H1 (cell line): ENCODE measurements at regions not wholly inside any gene's neighbourhood (a gene's known extent, or its start where the extent isn't known, plus 50 kb on each side); places are given as distances from the start of the nearest gene placed in this dataset.

ENCODE experiments used
- CTCF ChIA-PET: fragments of 300-600 bp; sonication (Branson Sonifier 250); formaldehyde crosslinking; loops from one replicate; lab custom pipeline; 2021; ENCODE audit not compliant: partially characterized antibody; lab: Charles Lee
- POLR2A ChIA-PET: fragments of 300-600 bp; sonication (Branson Sonifier 250); formaldehyde crosslinking; loops from one replicate; lab custom pipeline; 2021; ENCODE audit warnings: inconsistent platforms; ENCODE audit not compliant: partially characterized antibody; lab: Charles Lee
- DNase-seq, 2 experiments: peaks; one replicate each; pipeline versions ENCODE4 v3.0.0 to v3.0.0-alpha.2; 2010 to 2022; ENCODE audit warnings: low spot score in 2 of 2, low read depth in 1 of 2, mixed read lengths in 1 of 2
- FAIRE-seq: peaks from 2 replicates; lab custom pipeline; 2011; peaks lifted over from hg19 to GRCh38; lab: Jason Lieb, UNC
- H2AFZ ChIP-seq: 2 replicates; pipeline ENCODE4 v1.8.1; 2012; ENCODE audit warnings: low read length, inconsistent platforms
- H2AK5ac ChIP-seq: 2 replicates; pipeline ENCODE4 v1.6.1; 2013; ENCODE audit warnings: low read depth, low read length
- H2BK120ac ChIP-seq: replicated peaks from 2 replicates; pipeline ENCODE3; 2013; ENCODE audit warnings: low read depth, low read length, inconsistent platforms
- H2BK12ac ChIP-seq: 2 replicates; pipeline ENCODE4 v1.6.1; 2013; ENCODE audit warnings: low read depth, low read length
- H2BK15ac ChIP-seq: 2 replicates; pipeline ENCODE4 v1.6.1; 2013; ENCODE audit warnings: low read length
- H2BK20ac ChIP-seq: 2 replicates; pipeline ENCODE4 v1.6.1; 2013; ENCODE audit warnings: low read length
- H2BK5ac ChIP-seq: 2 replicates; pipeline ENCODE4 v1.6.1; 2013; ENCODE audit warnings: low read depth, low read length
- H3K14ac ChIP-seq: 2 replicates; pipeline ENCODE4 v1.6.1; 2013; ENCODE audit warnings: inconsistent platforms; ENCODE audit not compliant: insufficient read length
- H3K18ac ChIP-seq: 2 replicates; pipeline ENCODE4 v1.6.1; 2013; ENCODE audit warnings: low read length; ENCODE audit errors: extremely low read depth
- H3K23ac ChIP-seq: 2 replicates; pipeline ENCODE4 v1.6.1; 2013; ENCODE audit warnings: inconsistent platforms; ENCODE audit not compliant: insufficient read length
- H3K23me2 ChIP-seq: 2 replicates; pipeline ENCODE4 v1.6.1; 2013; ENCODE audit warnings: low read depth, low read length
- H3K27ac ChIP-seq: 2 replicates; pipeline ENCODE4 v1.6.1; 2011; ENCODE audit warnings: low read depth, low read length, inconsistent platforms
- H3K27me3 ChIP-seq, 4 experiments: replicated peaks in 1 of 4; 1 replicate in 1 of 4; 2 replicates in 3 of 4; pipeline versions ENCODE4 v1.6.1 to v1.8.1; 2011 to 2013; ENCODE audit warnings: low read length in 3 of 4, mild to moderate bottlenecking in 3 of 4, inconsistent platforms in 2 of 4, mixed read lengths in 2 of 4, moderate library complexity in 1 of 4; ENCODE audit not compliant: control insufficient read depth in 3 of 4, insufficient read depth in 3 of 4; ENCODE audit errors: extremely low read depth in 1 of 4
- H3K36me3 ChIP-seq, 4 experiments: 2 replicates each; pipeline versions ENCODE4 v1.6.1 to v1.8.1; 2011 to 2013; ENCODE audit warnings: mild to moderate bottlenecking in 4 of 4, low read length in 3 of 4, moderate library complexity in 2 of 4, control low read depth in 1 of 4, inconsistent platforms in 1 of 4; ENCODE audit not compliant: insufficient read depth in 4 of 4, control insufficient read depth in 2 of 4
- H3K4ac ChIP-seq: replicated peaks from 2 replicates; pipeline ENCODE3; 2013; ENCODE audit warnings: low read length, low read depth, mixed read lengths, inconsistent platforms; ENCODE audit not compliant: insufficient read length
- H3K4me1 ChIP-seq, 4 experiments: replicated peaks in 1 of 4; 1 replicate in 1 of 4; 2 replicates in 3 of 4; pipeline versions ENCODE4 v1.6.1 to v1.8.1; 2011 to 2013; ENCODE audit warnings: low read length in 3 of 4, inconsistent platforms in 2 of 4, mixed read lengths in 1 of 4; ENCODE audit not compliant: insufficient read depth in 4 of 4, control insufficient read depth in 3 of 4
- H3K4me2 ChIP-seq, 2 experiments: 2 replicates each; pipeline versions ENCODE4 v1.6.1 to v1.8.1; 2011 to 2013; ENCODE audit warnings: low read depth in 2 of 2, low read length in 2 of 2, control low read depth in 1 of 2, inconsistent platforms in 1 of 2, mild to moderate bottlenecking in 1 of 2; ENCODE audit not compliant: insufficient read depth in 1 of 2
- H3K4me3 ChIP-seq, 4 experiments: fragments of 200-600, 300-600 bp in 1 of 4; sonication (generic), shearing (Covaris generic), sonication (Bioruptor Twin) in 1 of 4; 2 replicates each; pipeline versions ENCODE4 v1.5.1 to v1.8.1; 2011 to 2016; ENCODE audit warnings: low read length in 4 of 4, low read depth in 3 of 4, control low read depth in 2 of 4, inconsistent platforms in 2 of 4, mild to moderate bottlenecking in 2 of 4, mixed read lengths in 1 of 4, moderate library complexity in 1 of 4; ENCODE audit not compliant: insufficient read depth in 2 of 4; ENCODE audit errors: extremely low read depth in 1 of 4
- H3K56ac ChIP-seq: replicated peaks from 2 replicates; pipeline ENCODE3; 2013; ENCODE audit warnings: low read depth, mild to moderate bottlenecking, mixed read lengths, low read length, inconsistent platforms; ENCODE audit not compliant: insufficient read length
- H3K79me1 ChIP-seq: 2 replicates; pipeline ENCODE4 v1.6.1; 2013; ENCODE audit warnings: low read depth, low read length, control low read depth
- H3K79me2 ChIP-seq, 2 experiments: 2 replicates each; pipeline versions ENCODE4 v1.6.1 to v1.8.1; 2012 to 2013; ENCODE audit warnings: low read length in 2 of 2, mild to moderate bottlenecking in 2 of 2, inconsistent platforms in 1 of 2; ENCODE audit not compliant: insufficient read depth in 2 of 2, control insufficient read depth in 1 of 2
- H3K9ac ChIP-seq, 4 experiments: replicated peaks in 1 of 4; 1 replicate in 1 of 4; 2 replicates in 3 of 4; pipeline versions ENCODE4 v1.6.1 to v1.8.1; 2011 to 2013; ENCODE audit warnings: low read depth in 3 of 4, low read length in 3 of 4, control low read depth in 2 of 4, mild to moderate bottlenecking in 2 of 4, moderate library complexity in 2 of 4, inconsistent platforms in 1 of 4; ENCODE audit errors: extremely low read depth in 1 of 4
- H3K9me3 ChIP-seq, 2 experiments: 2 replicates each; pipeline versions ENCODE4 v1.6.1 to v1.8.1; 2012 to 2013; ENCODE audit warnings: mild to moderate bottlenecking in 2 of 2, moderate library complexity in 2 of 2, control low read depth in 1 of 2, inconsistent platforms in 1 of 2, low read depth in 1 of 2, low read length in 1 of 2, mixed read lengths in 1 of 2; ENCODE audit not compliant: insufficient read depth in 2 of 2
- H4K20me1 ChIP-seq, 2 experiments: replicated peaks in 1 of 2; 2 replicates each; pipeline versions ENCODE3 to v1.8.1; 2011 to 2013; ENCODE audit warnings: inconsistent platforms in 2 of 2, low read length in 2 of 2, mild to moderate bottlenecking in 1 of 2; ENCODE audit not compliant: insufficient read depth in 2 of 2, control insufficient read depth in 1 of 2
- H4K5ac ChIP-seq: 2 replicates; pipeline ENCODE4 v1.6.1; 2013; ENCODE audit warnings: low read length, low read depth, mixed read lengths, inconsistent platforms; ENCODE audit not compliant: insufficient read length
- H4K8ac ChIP-seq: 2 replicates; pipeline ENCODE4 v1.8.0; 2013; ENCODE audit warnings: mild to moderate bottlenecking, moderate library complexity, low read length, inconsistent platforms; ENCODE audit not compliant: insufficient read depth; ENCODE audit errors: extremely low read depth
- H4K91ac ChIP-seq: replicated peaks from 2 replicates; pipeline ENCODE3; 2013; ENCODE audit warnings: low read length, mixed read lengths, inconsistent platforms; ENCODE audit not compliant: insufficient read length
- BACH1 ChIP-seq: IDR thresholded peaks from 2 replicates; pipeline ENCODE4 v1.6.1; 2012; ENCODE audit warnings: low read length, improper control_type of control experiment
- HDAC6 ChIP-seq: IDR thresholded peaks from one replicate; pipeline ENCODE4 v1.7.1; 2012; ENCODE audit warnings: low read depth, mild to moderate bottlenecking, inconsistent platforms, low read length, moderate library complexity
- JUN ChIP-seq: IDR thresholded peaks from 2 replicates; pipeline ENCODE4 v1.6.1; 2011; ENCODE audit warnings: low read depth, mild to moderate bottlenecking, improper control_type of control experiment, low read length
- KDM1A ChIP-seq: fragments of 200-600, 300-600 bp; sonication (generic); IDR thresholded peaks from 2 replicates; pipeline ENCODE4 v1.7.1; 2016; ENCODE audit warnings: mild to moderate bottlenecking, low read length, borderline replicate concordance
- KDM4A ChIP-seq: IDR thresholded peaks from one replicate; pipeline ENCODE4 v1.7.1; 2012; ENCODE audit warnings: low read depth, mild to moderate bottlenecking, moderate library complexity, low read length, inconsistent platforms; ENCODE audit not compliant: severe bottlenecking
- RAD21 ChIP-seq, 2 experiments: IDR thresholded peaks in 1 of 2; conservative IDR thresholded peaks in 1 of 2; 2 replicates each; pipeline ENCODE4 v1.6.1; 2011; ENCODE audit warnings: low read depth in 2 of 2, low read length in 2 of 2, improper control_type of control experiment in 1 of 2, inconsistent platforms in 1 of 2, mild to moderate bottlenecking in 1 of 2, moderate library complexity in 1 of 2
- RNF2 ChIP-seq: fragments of 200-900, 300-1000 bp; sonication (generic); IDR thresholded peaks from 2 replicates; pipeline ENCODE4 v1.7.1; 2016; ENCODE audit warnings: borderline replicate concordance, low read depth, mild to moderate bottlenecking, antibody characterized with exemption, low read length; ENCODE audit not compliant: poor library complexity, severe bottlenecking; ENCODE audit errors: missing control alignments
- SAP30 ChIP-seq: fragments of 300-600 bp; sonication (generic); IDR thresholded peaks from 2 replicates; pipeline ENCODE4 v1.7.1; 2012; ENCODE audit warnings: low read length, moderate library complexity, mild to moderate bottlenecking, inconsistent platforms; ENCODE audit not compliant: insufficient read depth, insufficient replicate concordance
- SIX5 ChIP-seq: IDR thresholded peaks from 2 replicates; pipeline ENCODE4 v1.6.1; 2011; ENCODE audit warnings: mild to moderate bottlenecking, low read depth, low read length
- TAF7 ChIP-seq: optimal IDR thresholded peaks from 2 replicates; pipeline ENCODE3; 2011; ENCODE audit warnings: low read depth, mild to moderate bottlenecking, inconsistent platforms, low read length, moderate library complexity, borderline replicate concordance
- WGBS, 2 experiments: shearing (Covaris generic) in 1 of 2; methylation state at CpG; one replicate each; pipeline versions ENCODE4 v1.1.6 to v1.1.7; 2013 to 2015; ENCODE audit warnings: low lambda C conversion rate in 2 of 2, mixed read lengths in 2 of 2, inconsistent platforms in 1 of 2, low coverage in 1 of 2, missing lambda C conversion rate in 1 of 2; ENCODE audit not compliant: insufficient replicate concordance in 2 of 2, insufficient coverage in 1 of 2, insufficient read length in 1 of 2; ENCODE audit errors: extremely low coverage in 1 of 2, missing lambda C conversion rate in 1 of 2; 5-methylcytosine and 5-hydroxymethylcytosine counted together
- TF ChIP-seq, protein P1 (sequence below): IDR thresholded peaks from 2 replicates; pipeline ENCODE4 v1.6.1; 2011; ENCODE audit warnings: low read length, improper control_type of control experiment
- TF ChIP-seq, protein P2 (sequence below): IDR thresholded peaks from 2 replicates; pipeline ENCODE4 v1.6.1; 2011; ENCODE audit warnings: low read depth, mild to moderate bottlenecking, low read length; ENCODE audit not compliant: insufficient read depth

DNA sequence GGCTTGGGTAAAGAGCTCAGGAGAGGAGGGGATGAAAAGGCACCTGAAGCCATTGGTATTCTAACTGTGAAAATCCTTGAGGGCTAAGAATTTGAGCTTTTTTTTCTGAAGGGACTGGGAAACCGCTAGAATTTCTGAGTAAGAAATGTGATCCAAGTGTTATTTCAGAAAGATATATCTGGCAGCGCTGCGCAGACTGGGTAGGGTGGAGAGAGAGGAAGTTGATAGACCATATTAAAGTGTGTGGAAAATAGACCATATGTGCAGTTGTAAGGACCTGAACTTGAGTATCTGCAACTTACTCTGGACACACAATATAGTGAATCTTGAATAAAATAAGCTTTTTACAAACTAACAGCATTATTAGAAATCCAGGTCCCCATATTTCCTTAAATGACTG lies 427.4 kb downstream of the NDFIP2 start:
- H3K36me3 ChIP-seq: no peaks in the 10 kb centered on the region
- peaks cover 0 to 1% (median 0%) of the 10 kb centered on the region in 4 experiments; a peak in 1 of 7 replicates for H3K27me3 ChIP-seq
- H3K23ac ChIP-seq: no peak overlapping the region
- H3K9me3 ChIP-seq: no peaks in the 10 kb centered on the region
- H3K18ac ChIP-seq: no peak overlapping the region
- 97% methylated on average over 3 of the region's 3 CpGs; no CpG with 5 or more reads in 1 of the 2 experiments for WGBS, 2 experiments
- no peak overlapping the region for H4K91ac ChIP-seq
- no peaks in the 10 kb centered on the region for H4K20me1 ChIP-seq
- H2BK12ac ChIP-seq: no peak overlapping the region
- peaks cover 0 to 2% (median 0%) of the 10 kb centered on the region in 4 experiments; a peak in 1 of 7 replicates for H3K4me1 ChIP-seq
- H2BK15ac ChIP-seq: no peak overlapping the region
- H3K14ac ChIP-seq: no peak overlapping the region
- H3K4ac ChIP-seq: no peak overlapping the region
- no peaks in the 10 kb centered on the region for H3K79me2 ChIP-seq
- CTCF ChIA-PET: interaction anchor here (1.3 kb wide), 1 partner anchor 456 kb away, joined by 3 read pairs; no protein-coding TSS in a partner anchor
- H3K23me2 ChIP-seq: no peaks in the 10 kb centered on the region
- FAIRE-seq: no peak
- H3K79me1 ChIP-seq: no peaks in the 10 kb centered on the region
- no peak overlapping the region for H2BK20ac ChIP-seq
- no peak overlapping the region for H2BK5ac ChIP-seq
- H3K9ac ChIP-seq: no peak overlapping the region
- H3K4me2 ChIP-seq: no peak overlapping the region
- H3K27ac ChIP-seq: no peak overlapping the region
- H2AFZ ChIP-seq: no peak overlapping the region
- H3K56ac ChIP-seq: no peak overlapping the region
- no peak overlapping the region for H2AK5ac ChIP-seq
- H3K4me3 ChIP-seq: no peak overlapping the region
- no peak overlapping the region for H4K5ac ChIP-seq
- H4K8ac ChIP-seq: no peak overlapping the region
- H2BK120ac ChIP-seq: no peak overlapping the region
- POLR2A ChIA-PET: no interaction called here
- no peak for DNase-seq
- TF ChIP-seq, protein P1, sequence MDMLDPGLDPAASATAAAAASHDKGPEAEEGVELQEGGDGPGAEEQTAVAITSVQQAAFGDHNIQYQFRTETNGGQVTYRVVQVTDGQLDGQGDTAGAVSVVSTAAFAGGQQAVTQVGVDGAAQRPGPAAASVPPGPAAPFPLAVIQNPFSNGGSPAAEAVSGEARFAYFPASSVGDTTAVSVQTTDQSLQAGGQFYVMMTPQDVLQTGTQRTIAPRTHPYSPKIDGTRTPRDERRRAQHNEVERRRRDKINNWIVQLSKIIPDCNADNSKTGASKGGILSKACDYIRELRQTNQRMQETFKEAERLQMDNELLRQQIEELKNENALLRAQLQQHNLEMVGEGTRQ: no peak
- TF ChIP-seq SAP30: no peak
- no peak for TF ChIP-seq RNF2
- TF ChIP-seq HDAC6: no peak
- no peak for TF ChIP-seq JUN
- TF ChIP-seq KDM4A: no peak
- TF ChIP-seq, protein P2, sequence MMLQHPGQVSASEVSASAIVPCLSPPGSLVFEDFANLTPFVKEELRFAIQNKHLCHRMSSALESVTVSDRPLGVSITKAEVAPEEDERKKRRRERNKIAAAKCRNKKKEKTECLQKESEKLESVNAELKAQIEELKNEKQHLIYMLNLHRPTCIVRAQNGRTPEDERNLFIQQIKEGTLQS: no peak
- no peak for TF ChIP-seq RAD21 (IDR thresholded peaks at IDR 0.05 in 1 of 2, conservative IDR thresholded peaks at IDR 0.05 in 1 of 2; ENCODE audit: low read depth in 2 of 2, low read length in 2 of 2)
- TF ChIP-seq BACH1: no peak
- TF ChIP-seq SIX5: no peak
- no peak for TF ChIP-seq KDM1A
- no peak for TF ChIP-seq TAF7
